Left cardiac atrium (tissue), 4 donors: ENCODE measurements at regions not wholly inside any gene's neighbourhood (a gene's known extent, or its start where the extent isn't known, plus 50 kb on each side); places are given as distances from the start of the nearest gene placed in this dataset.
A peak's percentile ranks its signal among the peaks of the same experiment; 100 is the strongest.

Experiments used
- ATAC-seq, 2 donors: fragments of 200-7000 bp; cut with Tn5 transposase; one replicate each; pipeline ENCODE4 v1.9.1; 2020; ENCODE audit warnings: mild to moderate bottlenecking in 2 of 2, moderate library complexity in 2 of 2
- DNase-seq: peaks from one replicate; pipeline ENCODE4 v3.0.0-alpha.2; 2020
- intact Hi-C, 2 donors: fragments of 100-400 bp; cut with DNase I; formaldehyde crosslinking; loops; one replicate each; pipeline versions ENCODE4 v1.14.1 to v1.15.1; 2022 to 2023
- donor health status: DM: no; HTN: yes; CAD: no.
- donor health status: DM: no; HTN: yes; CAD: no; lungs with severe emphysema.
- donor health status: DM: yes; HTN: yes; CAD: no.
- donor health status: Dilated cardiomyopathy.

DNA sequence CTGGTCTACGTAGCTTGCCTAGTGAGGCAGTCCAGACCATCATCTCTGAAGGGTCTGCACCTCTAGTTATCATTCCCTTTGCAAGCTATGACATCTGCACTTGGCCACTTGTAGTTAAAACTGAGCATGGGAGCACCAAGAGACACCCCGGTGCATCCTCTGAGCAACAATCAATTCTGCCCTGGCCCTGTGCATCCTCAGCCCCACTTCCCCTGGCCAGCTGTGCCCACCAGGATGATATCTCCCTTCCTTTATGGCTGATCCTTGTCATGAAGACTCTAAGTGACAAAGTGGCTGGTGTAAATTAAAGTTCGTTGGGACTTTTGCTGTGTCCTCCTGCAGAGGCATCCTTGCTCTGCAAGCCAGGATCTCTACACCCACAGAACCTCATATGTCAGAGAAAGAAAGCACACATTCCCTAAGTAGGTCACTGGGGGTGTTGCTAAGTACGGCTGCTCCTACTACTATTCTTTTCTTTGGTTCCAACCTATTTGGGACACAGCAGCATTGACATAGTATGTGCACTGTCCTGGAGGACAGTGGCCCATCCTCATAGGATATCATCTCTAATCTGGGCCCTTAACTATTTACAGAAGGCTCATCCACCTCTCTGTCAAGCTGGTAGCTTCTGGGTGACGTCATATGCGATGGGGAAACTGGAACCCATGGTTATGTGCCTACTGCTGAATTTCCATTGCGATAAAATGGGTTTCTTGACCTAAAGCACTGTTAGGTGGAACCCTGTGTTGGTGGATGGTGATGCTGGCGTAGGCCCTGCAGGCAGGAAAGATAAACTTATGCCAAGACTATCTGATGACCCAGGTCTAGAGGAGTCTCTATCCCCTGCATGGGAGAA, 384.3 kb upstream of the ID2 start:
- ATAC-seq (no peak), DNase-seq (no peak)
- intact Hi-C loops: no loop called here

DNA sequence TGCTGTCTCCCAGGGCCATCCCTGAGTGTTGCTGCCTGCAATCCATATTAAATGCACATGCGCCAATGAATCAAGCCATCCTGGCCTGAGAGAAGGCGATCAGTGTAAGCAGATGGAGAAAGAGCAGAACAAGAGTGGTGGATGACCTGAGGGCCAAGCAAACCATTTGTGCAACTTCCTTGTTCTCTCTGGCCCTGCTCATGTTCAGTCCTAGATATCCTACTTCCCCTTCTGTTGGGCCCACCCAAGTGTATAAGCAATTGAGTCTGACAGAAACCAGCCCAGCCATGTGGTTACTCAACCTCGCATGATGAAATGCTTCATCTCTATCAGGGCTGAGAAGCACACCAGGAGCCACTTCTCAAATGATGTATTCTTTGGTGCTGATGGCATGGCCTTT, 383.1 kb upstream of the ID2 start:
- peak; percentile 35 for DNase-seq
- peak; percentile 35 to 52 for ATAC-seq
- intact Hi-C loops: no loop called here

DNA sequence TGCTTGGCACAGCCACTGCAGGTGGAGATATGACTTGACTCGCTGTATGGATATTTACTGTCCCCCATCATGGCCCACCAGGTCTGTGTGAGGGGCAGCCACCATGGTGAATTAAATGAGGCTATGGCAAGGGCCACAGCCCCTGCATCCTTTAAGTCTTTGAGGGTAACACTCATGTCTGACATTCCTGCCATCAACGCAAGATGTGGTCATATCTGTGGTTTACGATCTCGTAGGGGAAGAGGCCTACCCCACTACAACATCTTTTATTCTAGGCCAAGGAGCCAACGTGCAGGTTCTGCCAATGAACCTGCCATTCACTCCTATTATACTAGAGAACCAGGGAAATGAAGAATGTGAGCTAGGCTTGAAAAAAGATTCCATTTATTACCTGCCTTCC, 381.6 kb upstream of the ID2 start:
- ATAC-seq (no peak), DNase-seq (no peak)
- intact Hi-C loops: no loop called here

DNA sequence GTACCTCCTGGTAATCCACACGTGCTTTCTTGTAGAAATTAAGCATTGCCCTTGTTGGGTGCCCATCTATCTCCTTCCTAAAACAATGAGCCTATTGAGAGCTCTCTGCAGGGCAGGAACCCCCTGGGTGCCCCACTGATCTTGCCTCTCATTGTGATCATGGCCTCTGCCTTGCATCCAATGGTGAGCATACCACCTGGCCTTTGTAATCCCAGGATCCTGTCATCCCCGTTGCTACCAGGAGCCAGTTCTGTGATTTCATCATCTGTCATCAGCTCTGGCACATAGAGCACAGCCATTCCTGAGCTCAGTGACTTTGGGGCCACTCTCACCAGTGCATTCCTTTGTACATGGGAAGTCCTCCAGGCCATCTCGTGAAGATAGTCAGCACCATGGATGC, 381.0 kb upstream of the ID2 start:
- ATAC-seq: no peak
- no peak for DNase-seq
- intact Hi-C loops: no loop called here

DNA sequence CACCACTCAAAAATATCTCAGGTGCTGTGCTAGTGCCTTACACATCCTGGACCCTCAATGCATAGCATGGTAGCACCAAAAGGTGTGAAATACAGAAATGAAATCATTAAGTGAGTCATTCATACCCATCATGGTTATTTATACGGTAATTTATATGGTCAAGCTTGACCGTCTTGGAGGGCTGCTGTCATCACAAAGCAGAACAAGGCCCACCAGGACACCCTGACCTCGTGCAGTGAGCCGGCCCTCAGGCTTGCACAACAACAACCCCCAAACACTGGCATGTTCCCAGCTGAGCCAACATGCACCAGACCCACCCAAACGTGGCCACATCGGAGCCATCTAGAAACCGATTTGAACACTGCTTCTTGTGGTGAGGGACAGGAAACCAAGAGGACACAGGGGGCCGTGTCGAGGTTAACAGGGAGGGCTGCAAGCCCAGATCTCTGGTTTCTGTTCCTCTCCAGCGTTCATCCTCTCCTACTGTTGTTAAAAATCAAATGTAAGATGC, 378.5 kb upstream of the ID2 start:
- ATAC-seq: peak; percentile 21 to 58
- DNase-seq: peak; percentile 67
- intact Hi-C loops: no loop called here

DNA sequence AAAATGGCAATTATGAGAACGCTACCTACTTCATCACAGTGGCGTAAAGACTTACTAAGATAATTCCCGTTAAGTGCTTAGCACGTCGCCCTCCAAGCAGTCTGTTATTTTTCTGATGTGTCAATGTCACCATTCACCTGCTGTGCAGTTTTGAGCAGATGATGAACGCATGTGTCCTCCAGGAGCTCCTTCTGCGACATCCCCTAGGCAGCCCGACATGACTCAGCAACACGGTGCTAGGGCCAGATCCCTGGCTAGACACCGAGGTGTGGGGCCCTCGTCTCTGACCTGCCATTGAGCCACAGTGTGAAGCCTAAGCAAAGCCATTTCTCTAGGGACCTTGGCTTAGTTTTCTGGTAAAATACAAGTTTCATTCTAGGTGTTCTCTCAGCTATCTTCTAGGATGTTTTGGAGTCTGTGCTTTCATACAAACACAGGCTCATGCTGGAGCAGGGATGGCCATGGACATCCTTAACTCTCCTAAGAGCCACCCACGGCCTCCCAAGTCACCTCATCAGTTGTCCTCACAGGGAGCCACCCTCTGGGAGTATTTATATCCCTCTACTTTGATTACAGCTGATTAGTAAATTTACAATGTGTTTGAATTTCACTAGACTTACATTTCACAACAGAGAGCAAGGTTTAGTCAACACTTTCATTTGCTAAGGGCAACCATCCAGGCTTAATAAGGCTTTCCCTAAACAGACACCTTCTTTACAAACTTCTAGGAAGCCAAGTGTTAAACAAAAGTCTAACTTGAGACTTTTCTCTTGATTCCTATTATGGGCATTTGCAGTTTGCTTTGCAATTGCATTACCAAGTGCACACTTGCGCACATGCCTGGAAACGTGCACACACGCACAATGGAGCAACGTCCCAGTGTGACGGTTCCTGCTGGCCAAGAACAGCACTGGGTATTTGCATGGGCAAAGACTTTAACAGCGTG, 376.8 kb upstream of the ID2 start:
- no peak for DNase-seq
- ATAC-seq: no peak
- intact Hi-C loops: no loop called here

DNA sequence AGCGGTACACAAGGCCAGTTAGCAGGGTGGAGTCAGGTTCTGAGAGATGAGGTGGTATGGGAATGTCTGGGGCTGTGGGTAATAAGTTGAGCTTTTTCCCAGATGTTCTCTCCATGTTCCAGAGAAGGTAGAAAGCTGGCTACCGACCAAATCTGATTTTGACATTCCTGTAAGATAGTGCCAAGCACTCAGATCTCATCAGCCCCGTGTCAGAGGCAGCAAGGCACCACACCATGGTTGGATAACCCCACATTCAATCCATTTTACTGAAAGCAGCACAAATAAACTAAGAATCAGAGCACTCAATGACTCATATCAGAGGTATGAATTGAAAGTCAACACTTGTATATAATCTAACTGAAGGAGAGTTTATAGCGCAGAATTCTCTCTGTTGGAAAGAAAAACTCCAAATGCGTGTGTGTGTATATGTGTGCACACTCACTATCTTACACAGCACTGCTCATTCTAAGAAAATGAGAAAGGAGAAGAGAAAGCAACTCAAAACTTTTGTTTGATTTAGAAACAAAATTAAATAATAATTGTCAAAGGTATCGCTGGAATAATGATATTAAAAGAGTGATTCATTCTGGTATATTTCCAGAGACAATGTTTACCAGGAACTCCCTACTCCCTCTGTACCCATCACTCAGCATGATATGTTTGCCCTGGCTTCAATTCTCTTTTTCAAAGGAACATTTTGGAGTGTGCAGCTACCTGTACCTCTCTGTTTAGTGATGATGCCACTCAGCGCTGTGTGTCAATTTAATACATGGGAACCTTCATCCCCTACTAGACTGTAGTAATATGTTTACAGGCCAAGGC, 375.1 kb upstream of the ID2 start:
- peak in 1 of 2 donors; percentile 71 for ATAC-seq
- intact Hi-C loops: no loop called here
- DNase-seq: no peak

DNA sequence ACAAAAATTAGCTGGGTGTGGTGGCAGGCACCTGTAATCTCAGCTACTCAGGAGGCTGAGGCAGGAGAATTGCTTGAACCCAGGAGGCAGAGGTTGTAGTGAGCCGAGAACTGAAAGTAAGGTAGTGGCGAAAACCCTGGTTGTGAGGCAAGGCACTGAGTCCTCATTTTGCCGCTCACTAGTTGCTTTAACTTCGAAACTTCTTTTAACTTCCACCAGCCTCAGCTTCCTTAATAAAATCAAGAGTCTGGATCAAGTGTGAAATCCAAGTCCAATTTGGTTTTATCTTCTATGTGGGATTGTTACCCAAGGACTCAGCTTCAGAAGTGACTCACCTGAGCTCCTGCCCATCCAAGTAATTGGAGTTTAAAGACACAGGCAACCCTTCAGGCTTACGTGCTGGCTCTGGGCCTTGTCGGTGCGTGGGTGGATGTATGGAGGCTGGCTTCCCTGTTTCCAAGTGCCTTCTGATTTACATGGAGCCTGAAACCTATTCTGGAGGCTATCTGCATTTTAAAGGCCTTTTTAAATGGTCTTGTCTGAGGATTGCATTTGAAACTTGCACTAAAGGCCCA, 374.2 kb upstream of the ID2 start:
- DNase-seq: no peak
- intact Hi-C loops: no loop called here
- peak in 1 of 2 donors; percentile 77 for ATAC-seq

DNA sequence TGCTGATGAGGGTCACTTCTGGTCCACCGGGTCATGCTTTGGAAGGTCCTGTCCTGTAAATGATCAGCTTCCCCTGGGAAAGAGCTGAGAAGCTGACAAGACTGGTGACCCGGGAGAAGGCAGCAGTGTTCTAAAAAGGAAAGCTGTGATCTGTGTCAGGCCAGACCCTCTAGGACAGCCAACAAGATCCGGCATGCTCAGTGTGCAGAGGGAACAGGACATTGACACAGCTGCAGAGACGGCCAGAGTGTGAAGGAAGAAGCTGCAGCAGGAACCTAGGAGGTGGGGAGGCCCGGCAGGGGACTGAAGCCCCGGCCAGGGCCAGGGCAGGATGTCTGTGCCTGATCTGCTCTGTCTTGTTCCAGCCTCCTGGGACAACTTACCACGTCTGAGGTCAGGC, 372.7 kb upstream of the ID2 start:
- DNase-seq: no peak
- ATAC-seq: no peak
- intact Hi-C loops: no loop called here

DNA sequence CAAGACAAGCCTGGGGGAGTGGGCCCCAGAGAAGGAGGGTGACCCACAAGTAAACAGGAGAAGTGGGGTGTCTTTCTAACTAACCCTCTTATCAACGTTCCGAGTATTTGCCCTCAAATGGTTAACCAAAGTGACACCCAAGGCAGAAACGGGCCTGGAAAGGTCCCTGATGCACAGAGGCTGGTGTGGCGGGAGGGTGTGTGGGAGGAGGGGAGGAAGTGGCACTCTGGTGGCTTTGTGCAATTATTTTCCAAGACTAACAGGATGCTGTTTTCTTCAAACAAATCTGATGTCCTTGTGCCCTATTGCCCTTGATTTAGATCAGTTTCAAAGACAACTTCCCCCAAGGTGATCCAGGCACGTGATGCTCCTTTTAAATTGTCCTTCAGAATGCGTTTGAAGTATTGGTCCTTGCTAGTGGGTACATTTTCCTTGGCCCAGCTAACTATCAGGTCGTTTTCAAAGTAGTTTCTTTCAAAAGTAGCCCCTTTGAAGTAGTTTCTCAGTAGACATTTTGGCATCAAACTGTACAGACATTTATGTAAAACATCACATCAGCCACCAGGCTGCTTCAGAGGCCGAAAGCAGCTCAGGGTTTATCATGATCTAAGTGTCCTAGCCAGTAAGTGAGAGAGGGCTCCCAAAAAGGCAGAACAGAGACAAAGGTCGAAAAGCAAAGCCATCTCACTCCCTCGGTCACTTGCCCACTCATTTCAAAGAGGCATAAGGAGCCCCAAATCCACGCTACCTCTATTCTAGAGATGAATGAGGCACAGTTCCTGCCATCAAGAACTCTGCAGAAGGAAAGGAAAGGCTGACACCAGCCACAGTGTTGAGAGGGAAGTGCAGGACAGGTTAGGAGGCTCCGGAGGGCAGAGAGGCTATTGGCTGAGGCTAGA, 371.1 kb upstream of the ID2 start:
- DNase-seq (no peak), ATAC-seq (peak in 1 of 2 donors; percentile 24)
- intact Hi-C loops: no loop called here

DNA sequence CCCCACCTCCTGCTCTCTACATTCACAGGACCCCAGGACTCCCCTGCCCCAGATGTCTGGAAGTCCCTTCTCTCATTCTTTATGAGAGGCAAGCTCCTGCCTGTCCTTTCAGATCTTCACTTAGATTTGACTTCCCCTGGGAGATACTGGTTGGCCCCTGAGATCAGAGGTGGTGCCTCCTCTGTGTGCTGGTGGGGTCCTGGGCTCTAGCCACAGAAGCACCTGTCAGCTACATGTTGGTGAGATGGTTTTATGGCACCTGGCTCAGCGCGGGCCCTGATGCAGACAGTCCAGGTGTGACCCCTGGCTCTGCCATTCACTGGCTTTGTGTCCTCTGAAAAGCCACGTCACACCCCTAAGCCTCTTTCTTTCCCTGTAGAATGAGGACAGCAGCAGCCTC, 369.6 kb upstream of the ID2 start:
- intact Hi-C loops: no loop called here
- DNase-seq (no peak), ATAC-seq (no peak)

DNA sequence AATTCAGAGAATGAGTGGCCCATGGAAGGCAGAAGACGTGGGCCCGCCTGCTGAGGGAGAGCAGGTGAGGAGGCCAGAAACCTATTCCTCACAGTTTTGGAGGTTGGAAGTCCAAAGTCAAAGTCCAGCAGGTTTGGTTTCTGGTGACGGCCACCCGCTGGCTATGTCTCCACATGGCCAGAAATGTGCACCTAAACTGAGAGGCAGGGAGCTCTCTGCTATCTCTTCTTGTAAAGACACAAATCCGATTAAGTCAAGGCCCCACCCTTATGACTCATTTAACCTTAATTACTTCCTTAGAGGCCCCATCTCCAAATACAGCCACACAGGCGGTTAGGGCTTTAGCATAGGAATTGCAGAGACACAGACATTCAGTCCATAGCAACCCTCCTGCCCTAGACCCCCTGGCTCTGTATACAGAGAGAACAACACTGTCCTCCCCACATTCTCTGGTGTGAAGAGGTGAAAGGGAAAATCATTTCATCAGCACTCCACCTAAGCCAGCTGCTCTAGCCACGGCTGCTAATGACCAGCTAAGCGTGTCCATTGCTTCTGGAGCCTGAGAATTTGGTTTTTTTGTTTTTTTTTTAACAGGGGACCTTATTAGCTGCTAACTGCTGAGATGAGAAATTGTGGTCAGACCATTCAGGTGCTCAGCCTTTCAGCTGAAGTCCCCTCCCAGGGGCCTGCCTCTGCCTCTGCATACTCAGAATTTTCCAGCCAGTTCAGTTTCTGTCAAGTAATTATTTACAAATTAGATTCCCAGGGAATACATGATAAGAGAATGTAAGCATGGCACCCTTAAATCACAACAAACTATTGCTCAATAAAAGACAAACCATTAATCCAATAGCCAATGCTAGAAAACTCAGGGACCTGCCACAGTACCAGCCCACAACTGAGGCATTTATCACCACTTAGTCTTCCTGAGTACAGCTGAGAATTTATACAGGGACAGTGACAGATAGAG, 368.7 kb upstream of the ID2 start:
- DNase-seq (no peak), ATAC-seq (no peak)
- intact Hi-C loops: no loop called here

DNA sequence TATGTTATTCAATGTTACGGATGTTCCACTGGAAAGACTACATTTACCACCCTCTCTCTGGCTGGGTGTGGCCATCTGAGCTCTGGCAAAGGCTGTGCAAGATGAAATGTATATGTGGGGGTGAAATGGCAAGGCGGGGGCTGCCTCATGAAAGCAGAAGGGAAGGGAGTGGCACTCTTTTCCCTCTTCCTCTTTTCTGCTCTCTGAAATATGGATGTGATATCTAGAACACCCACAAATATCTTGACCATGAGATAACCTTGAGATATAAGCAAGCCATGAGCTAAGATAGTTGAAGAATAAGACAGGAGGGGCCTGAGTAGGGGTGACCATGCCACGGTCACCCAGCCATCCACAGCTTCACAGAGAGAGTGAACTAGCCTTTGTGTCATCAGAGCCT, 367.8 kb upstream of the ID2 start:
- intact Hi-C loops: no loop called here
- ATAC-seq (no peak), DNase-seq (no peak)

DNA sequence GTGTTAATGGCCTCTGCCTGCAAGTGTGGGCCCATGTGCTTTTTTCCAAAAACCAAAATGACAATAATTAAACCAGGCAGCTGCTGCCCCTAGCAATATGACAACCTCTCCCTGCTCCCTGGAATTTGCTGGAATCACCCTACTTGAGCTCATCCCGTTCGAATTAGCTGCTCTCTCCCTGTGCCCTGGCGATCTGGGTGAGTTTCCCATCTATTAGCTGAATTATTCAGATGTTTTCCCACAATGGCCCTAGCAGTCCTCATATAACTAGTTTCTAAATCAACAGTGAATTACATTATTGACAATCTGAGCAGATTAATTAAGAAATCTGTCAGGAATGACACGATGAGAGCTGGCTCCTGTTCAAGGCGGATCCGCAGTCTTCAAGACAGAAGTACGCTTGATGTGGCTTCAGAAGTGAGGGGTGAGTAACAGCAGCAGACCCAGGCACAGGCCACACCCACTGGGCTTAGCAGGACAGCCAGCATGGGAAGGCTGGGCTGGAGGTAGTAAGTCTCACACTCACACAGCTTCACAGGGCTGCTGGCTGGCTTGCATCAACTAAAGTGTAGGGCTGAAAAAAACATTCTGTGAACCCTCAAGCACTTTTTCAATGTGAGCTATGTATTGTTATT, 366.2 kb upstream of the ID2 start:
- DNase-seq: peak; percentile 33
- ATAC-seq: peak in 1 of 2 donors; percentile 32
- intact Hi-C loops: no loop called here

DNA sequence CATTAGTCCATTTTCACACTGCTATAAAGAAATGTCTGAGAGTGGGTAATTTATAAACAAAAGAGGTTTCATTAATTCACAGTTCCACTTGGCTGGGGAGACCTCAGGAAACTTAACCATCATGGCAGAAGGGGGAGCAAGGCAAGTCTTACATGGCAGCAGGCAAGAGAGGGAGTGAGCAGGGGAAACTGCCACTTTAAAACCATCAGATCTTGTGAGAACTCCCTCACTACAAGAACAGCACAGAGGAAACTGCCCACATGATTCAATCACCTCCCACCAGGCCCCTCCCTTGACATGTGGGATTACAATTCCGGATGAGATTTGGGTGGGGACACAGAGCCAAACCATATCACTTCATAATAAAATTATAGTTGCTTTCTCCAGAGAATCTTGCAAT, 365.5 kb upstream of the ID2 start:
- ATAC-seq (no peak), DNase-seq (no peak)
- intact Hi-C loops: no loop called here

DNA sequence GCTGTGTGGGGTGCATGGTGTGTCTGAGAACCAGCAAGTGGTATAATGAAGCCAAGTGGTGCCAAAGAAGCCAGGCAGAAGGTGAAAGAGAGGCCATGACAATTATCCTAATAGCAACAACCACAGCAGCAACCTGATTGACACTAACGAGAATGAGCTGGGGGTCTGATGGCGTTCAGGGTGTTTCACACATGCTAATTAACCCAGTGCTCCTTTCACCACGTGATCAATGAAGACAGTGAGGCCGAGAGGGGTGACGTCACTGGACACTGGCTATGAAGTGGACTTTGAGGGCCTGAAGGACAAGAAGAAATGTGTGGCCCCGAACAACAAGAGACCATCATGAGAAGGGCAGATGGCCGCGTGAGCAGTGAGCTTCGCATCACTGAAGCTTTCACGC, 364.4 kb upstream of the ID2 start:
- intact Hi-C loops: no loop called here
- ATAC-seq (no peak), DNase-seq (no peak)
